ENCODE measurements at regions not wholly inside any gene's neighbourhood (a gene's known extent, or its start where the extent isn't known, plus 50 kb on each side); places are given as distances from the start of the nearest gene placed in this dataset.

GRCh38 chr5:145362266-145362665, 472.9 kb downstream of the PRELID2 start:
- peak overlapping the region; percentile 22 for H3K27ac ChIP-seq (ENCODE audit: control insufficient read depth, insufficient read depth, low read length)
- dilution Hi-C loops (cut with MboI; ENCODE audit: extremely low pct_ligation_motif_present, low sequenced_read_pairs) = no loop called here
- peak; percentile 94 for FAIRE-seq

GRCh38 chr5:145360936-145361335, 474.2 kb downstream of the PRELID2 start:
- H3K4me3 ChIP-seq (ENCODE audit: control insufficient read depth in 2 of 3, extremely low read depth in 1 of 3, insufficient read depth in 2 of 3, low read depth in 1 of 3, low read length in 3 of 3) = no peak overlapping the region
- dilution Hi-C loops (cut with MboI; ENCODE audit: extremely low pct_ligation_motif_present, low sequenced_read_pairs) = no loop called here
- no peaks in the 10 kb centered on the region for H3K9me1 ChIP-seq (ENCODE audit: control insufficient read depth, extremely low read depth, insufficient read depth, low read length)
- H3K4me2 ChIP-seq (ENCODE audit: control insufficient read depth, extremely low read depth, insufficient read depth, low read depth, low read length) = no peak overlapping the region
- peaks cover 18% of the 10 kb centered on the region for H3K4me1 ChIP-seq (ENCODE audit: control insufficient read depth, extremely low read depth, insufficient read depth, low read length)
- H3K36me3 ChIP-seq (ENCODE audit: control insufficient read depth in 2 of 2, extremely low read depth in 1 of 2, insufficient read depth in 2 of 2, low read length in 2 of 2) = no peaks in the 10 kb centered on the region
- DNase-seq (ENCODE audit: low read depth, low spot score) (no peak), FAIRE-seq (no peak)
- no peaks in the 10 kb centered on the region for H3K9me3 ChIP-seq (ENCODE audit: control insufficient read depth, low read depth, low read length)
- no peaks in the 10 kb centered on the region for H3K27me3 ChIP-seq (ENCODE audit: control insufficient read depth, extremely low read depth, insufficient read depth, low read length)
- H3K27ac ChIP-seq (ENCODE audit: control insufficient read depth, insufficient read depth, low read length) = no peak overlapping the region
- no peak for TF ChIP-seq EZH2 (IDR thresholded peaks at IDR 0.05; ENCODE audit: low read length)
- no peaks in the 10 kb centered on the region for H3K79me2 ChIP-seq (ENCODE audit: control insufficient read depth, insufficient read depth, low read length)
- H2AFZ ChIP-seq (ENCODE audit: control insufficient read depth, low read length) = no peak overlapping the region
- no peaks in the 10 kb centered on the region for H4K20me1 ChIP-seq (ENCODE audit: control insufficient read depth, extremely low read depth, insufficient read depth, low read length)
- no peak overlapping the region for H3K9ac ChIP-seq (ENCODE audit: control insufficient read depth, extremely low read depth, insufficient read depth, low read length)

More at GRCh38 chr5:145362266-145362665, 472.9 kb downstream of the PRELID2 start:
- peak overlapping the region; percentile 51 for H2AFZ ChIP-seq (ENCODE audit: control insufficient read depth, low read length)
- peak; percentile 40 for DNase-seq (ENCODE audit: low read depth, low spot score)
- no peaks in the 10 kb centered on the region for H3K9me3 ChIP-seq (ENCODE audit: control insufficient read depth, low read depth, low read length)
- H3K4me1 ChIP-seq (ENCODE audit: control insufficient read depth, extremely low read depth, insufficient read depth, low read length) = peaks cover 18% of the 10 kb centered on the region
- H4K20me1 ChIP-seq (ENCODE audit: control insufficient read depth, extremely low read depth, insufficient read depth, low read length) = no peaks in the 10 kb centered on the region
- no peaks in the 10 kb centered on the region for H3K9me1 ChIP-seq (ENCODE audit: control insufficient read depth, extremely low read depth, insufficient read depth, low read length)
- H3K36me3 ChIP-seq (ENCODE audit: control insufficient read depth in 2 of 2, extremely low read depth in 1 of 2, insufficient read depth in 2 of 2, low read length in 2 of 2) = no peaks in the 10 kb centered on the region
- no peaks in the 10 kb centered on the region for H3K79me2 ChIP-seq (ENCODE audit: control insufficient read depth, insufficient read depth, low read length)
- no peak overlapping the region for H3K4me3 ChIP-seq (ENCODE audit: control insufficient read depth in 2 of 3, extremely low read depth in 1 of 3, insufficient read depth in 2 of 3, low read depth in 1 of 3, low read length in 3 of 3)
- H3K9ac ChIP-seq (ENCODE audit: control insufficient read depth, extremely low read depth, insufficient read depth, low read length) = no peak overlapping the region
- TF ChIP-seq CTCF (optimal IDR thresholded peaks at IDR 0.05 in 1 of 3, IDR thresholded peaks at IDR 0.05 in 1 of 3, conservative IDR thresholded peaks at IDR 0.05 in 1 of 3; ENCODE audit: extremely low read depth in 1 of 3, insufficient read depth in 2 of 3, low read length in 3 of 3) (no peak), EZH2 (IDR thresholded peaks at IDR 0.05; ENCODE audit: low read length) (no peak)
- no peaks in the 10 kb centered on the region for H3K27me3 ChIP-seq (ENCODE audit: control insufficient read depth, extremely low read depth, insufficient read depth, low read length)
- H3K4me2 ChIP-seq (ENCODE audit: control insufficient read depth, extremely low read depth, insufficient read depth, low read depth, low read length) = peak overlapping the region; percentile 34

- peak; percentile 32 for FAIRE-seq
- dilution Hi-C loops (cut with MboI; ENCODE audit: extremely low pct_ligation_motif_present, low sequenced_read_pairs) = no loop called here
- Histone ChIP-seq H4K20me1 (ENCODE audit: control insufficient read depth, extremely low read depth, insufficient read depth, low read length) (no peaks in the 10 kb centered on the region), H3K27ac (ENCODE audit: control insufficient read depth, insufficient read depth, low read length) (no peak overlapping the region), H3K9ac (ENCODE audit: control insufficient read depth, extremely low read depth, insufficient read depth, low read length) (no peak overlapping the region), H3K9me3 (ENCODE audit: control insufficient read depth, low read depth, low read length) (no peaks in the 10 kb centered on the region), H3K9me1 (ENCODE audit: control insufficient read depth, extremely low read depth, insufficient read depth, low read length) (no peaks in the 10 kb centered on the region), H3K4me3 (ENCODE audit: control insufficient read depth in 2 of 3, extremely low read depth in 1 of 3, insufficient read depth in 2 of 3, low read depth in 1 of 3, low read length in 3 of 3) (no peak overlapping the region), H3K36me3 (ENCODE audit: control insufficient read depth in 2 of 2, extremely low read depth in 1 of 2, insufficient read depth in 2 of 2, low read length in 2 of 2) (no peaks in the 10 kb centered on the region), H3K79me2 (ENCODE audit: control insufficient read depth, insufficient read depth, low read length) (no peaks in the 10 kb centered on the region), H2AFZ (ENCODE audit: control insufficient read depth, low read length) (no peak overlapping the region), H3K4me1 (ENCODE audit: control insufficient read depth, extremely low read depth, insufficient read depth, low read length) (peaks cover 7% of the 10 kb centered on the region), H3K27me3 (ENCODE audit: control insufficient read depth, extremely low read depth, insufficient read depth, low read length) (no peaks in the 10 kb centered on the region), H3K4me2 (ENCODE audit: control insufficient read depth, extremely low read depth, insufficient read depth, low read depth, low read length) (no peak overlapping the region)
- TF ChIP-seq CTCF (optimal IDR thresholded peaks at IDR 0.05 in 1 of 3, IDR thresholded peaks at IDR 0.05 in 1 of 3, conservative IDR thresholded peaks at IDR 0.05 in 1 of 3; ENCODE audit: extremely low read depth in 1 of 3, insufficient read depth in 2 of 3, low read length in 3 of 3) (no peak), EZH2 (IDR thresholded peaks at IDR 0.05; ENCODE audit: low read length) (no peak)
- DNase-seq (ENCODE audit: low read depth, low spot score) = peak; percentile 81
These were observed 484.6 kb downstream of the PRELID2 start for GRCh38 chr5:145350513-145350912.

Data from keratinocyte (primary cell).